CD4-positive, alpha-beta T cell treated with Interferon gamma for 1 hour (primary cell): ENCODE measurements at regions not wholly inside any gene's neighbourhood (a gene's known extent, or its start where the extent isn't known, plus 50 kb on each side); places are given as distances from the start of the nearest gene placed in this dataset.

Experiments
- DNase-seq: peaks from one replicate; pipeline ENCODE4 v3.0.0-alpha.2; 2020

- DNase-seq: no peak
Observed at GRCh38 chr15:98025237-98025636, 64.7 kb downstream of the ARRDC4 start.

GRCh38 chr15:98034731-98035130, 74.2 kb downstream of the ARRDC4 start:
- no peak for DNase-seq

DNA sequence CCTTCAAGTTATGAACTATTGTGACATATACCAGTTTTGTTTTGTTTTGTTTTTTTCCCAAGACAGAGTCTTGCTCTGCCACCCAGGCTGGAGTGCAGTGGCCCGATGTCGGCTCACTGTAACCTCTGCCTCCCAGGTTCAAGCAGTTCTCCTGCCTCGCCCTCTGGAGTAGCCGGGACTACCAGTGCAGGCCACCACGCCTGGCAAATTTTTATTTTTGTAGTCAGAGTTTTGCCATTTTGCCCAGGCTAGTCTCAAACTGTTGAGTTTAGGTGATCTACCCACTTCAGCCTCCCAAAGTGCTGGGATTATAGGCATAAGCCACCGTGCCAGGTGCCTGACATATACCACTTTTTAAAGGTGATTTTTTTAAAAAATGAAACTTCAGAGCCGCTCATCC, 74.6 kb downstream of the ARRDC4 start:
- DNase-seq: no peak

DNA sequence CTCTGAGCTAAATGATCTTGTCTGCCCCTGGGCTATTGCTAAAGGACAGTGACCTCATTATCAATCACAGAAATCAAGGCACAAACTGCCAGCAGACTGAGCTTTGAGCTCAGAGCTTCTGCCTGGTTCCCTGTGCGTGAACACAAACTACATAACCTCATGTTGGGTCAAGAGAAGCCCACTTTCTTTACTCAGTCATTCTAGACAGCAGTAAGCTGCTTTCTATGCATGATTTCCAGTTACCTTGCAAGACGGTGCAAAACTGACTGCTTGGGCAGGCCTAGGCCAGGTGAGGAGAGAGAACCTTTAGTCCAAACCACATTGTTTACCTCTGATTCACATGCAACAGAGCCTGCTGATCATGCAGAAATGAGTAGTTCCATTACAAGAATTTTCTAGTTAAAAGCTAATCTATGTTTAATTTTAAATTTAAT, 75.1 kb downstream of the ARRDC4 start:
- no peak for DNase-seq

- DNase-seq: no peak
Observed at GRCh38 chr15:98039596-98039995, 79.1 kb downstream of the ARRDC4 start.

- no peak for DNase-seq
Observed at GRCh38 chr15:98040146-98040545, 79.6 kb downstream of the ARRDC4 start.

GRCh38 chr15:98043160-98044014, 82.9 kb downstream of the ARRDC4 start:
- no peak for DNase-seq

- no peak for DNase-seq
Observed at GRCh38 chr15:98051734-98052133, 91.2 kb downstream of the ARRDC4 start.

- no peak for DNase-seq
Observed at GRCh38 chr15:98057453-98057852, 97.0 kb downstream of the ARRDC4 start.

- no peak for DNase-seq
Observed at GRCh38 chr15:98062869-98063268, 102.4 kb downstream of the ARRDC4 start.

DNA sequence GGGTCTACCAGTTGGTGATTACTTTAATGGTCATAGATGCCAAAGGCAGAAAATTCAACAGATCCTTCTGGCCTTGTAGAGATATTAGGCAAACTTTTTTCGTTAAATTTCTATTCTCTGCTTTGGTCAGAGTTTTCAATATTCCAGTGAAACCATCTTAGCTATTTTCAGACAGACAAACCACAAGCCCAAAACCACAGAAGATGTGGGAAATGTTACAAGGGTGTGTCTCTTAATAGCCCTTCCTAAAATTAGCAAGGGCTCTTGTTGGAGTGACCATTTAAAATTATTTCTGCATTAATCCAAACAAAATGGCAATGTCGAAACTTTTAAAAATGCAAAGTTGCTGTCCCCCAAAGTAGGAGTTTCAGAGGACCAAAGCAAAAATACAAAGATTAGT, 102.8 kb downstream of the ARRDC4 start:
- DNase-seq: no peak

DNA sequence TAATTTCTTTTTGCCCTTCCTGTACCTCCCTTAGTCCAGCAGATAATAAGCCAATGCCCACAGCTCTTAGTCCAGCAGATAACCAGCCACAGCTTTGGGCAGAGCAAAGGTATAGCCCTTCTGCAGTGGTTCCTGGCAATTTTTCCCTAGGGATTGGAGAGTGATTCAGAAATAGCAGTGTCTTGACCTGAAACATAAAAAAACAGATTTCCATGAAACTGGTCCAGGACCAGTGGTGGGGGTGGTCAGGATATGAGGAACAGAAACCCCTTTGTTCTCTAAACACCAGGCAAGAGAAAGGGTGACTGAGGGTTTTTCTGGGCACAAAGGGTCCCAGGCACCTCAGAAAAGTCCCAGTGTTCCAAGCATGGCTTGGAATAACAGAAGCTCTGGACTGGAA, 103.4 kb downstream of the ARRDC4 start:
- no peak for DNase-seq

- no peak for DNase-seq
Observed at GRCh38 chr15:98067339-98067738, 106.8 kb downstream of the ARRDC4 start.

- DNase-seq: no peak
Observed at GRCh38 chr15:98069256-98069655, 108.8 kb downstream of the ARRDC4 start.

DNA sequence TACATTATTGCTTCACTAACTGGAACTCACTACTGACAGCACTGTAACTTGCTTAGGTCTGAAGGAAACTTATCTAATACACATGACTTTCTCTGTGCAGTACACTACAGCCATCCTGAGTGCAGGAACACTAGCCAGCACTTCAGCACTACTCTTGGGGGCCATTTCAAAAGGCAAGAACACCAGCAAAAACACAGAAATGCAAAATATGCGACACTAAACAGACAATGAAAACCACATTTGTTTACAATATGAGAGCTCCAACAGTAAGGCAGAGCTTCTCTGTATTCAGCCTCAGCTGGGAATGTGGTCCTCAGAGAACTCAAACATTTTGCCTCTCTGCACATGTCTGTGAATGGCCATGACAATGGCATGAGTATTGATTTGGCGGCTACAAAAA, 109.6 kb downstream of the ARRDC4 start:
- no peak for DNase-seq

DNA sequence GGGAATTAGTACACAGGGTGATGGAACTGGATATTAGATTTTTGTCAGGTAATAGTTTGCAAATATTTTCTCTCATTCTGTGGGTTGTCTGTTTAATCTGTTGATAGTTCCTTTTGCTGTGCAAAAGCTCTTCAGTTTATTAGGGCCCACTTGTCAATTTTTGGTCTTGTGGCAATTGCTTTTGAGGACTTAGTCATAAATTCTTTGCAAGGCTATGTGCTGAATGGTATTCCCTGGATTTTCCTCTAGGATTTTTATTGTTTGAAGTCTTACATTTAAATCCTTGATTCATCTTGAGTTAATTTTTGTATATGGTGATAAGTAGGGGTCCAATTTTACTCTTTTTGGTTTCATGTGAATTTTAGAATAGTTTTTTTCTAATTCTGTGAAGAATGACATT, 111.3 kb downstream of the ARRDC4 start:
- no peak for DNase-seq

GRCh38 chr15:98075441-98075840, 114.9 kb downstream of the ARRDC4 start:
- no peak for DNase-seq

DNA sequence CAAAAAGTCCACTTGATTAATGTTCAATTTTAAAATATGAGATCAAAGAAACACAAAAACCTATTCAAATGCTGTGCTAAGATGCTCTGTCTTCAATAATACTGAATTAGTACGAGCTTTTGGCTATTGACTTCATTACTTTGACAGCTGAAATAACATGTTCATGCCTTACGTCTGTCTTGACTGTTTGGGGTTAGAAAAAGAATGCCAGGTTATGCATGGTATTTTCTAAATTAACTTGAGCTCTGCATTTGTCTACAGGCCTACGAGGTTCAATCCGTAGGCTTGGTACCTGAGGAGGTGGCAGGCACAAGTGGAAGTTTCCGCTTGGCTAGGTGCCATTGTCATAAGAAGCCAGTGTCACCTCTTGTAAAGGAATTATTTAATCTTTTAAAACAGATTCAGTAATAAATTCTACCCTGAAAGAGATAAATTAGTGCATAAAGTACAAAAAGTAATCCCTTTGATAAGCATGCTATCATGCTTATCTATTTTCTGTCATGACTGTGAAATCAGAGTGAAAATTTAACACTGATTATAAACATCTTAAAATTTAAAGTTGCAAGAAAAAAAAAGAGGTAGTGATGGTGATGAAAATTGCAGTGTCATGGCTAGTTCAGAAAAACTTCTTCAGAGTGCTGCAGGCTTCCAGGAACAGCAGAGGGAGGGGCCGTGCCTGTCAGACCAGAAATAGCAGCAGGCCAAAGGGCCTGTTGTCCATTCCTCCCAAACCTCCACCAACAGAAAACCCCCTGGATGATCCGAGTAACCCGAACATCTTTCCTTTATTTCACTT, 115.7 kb downstream of the ARRDC4 start:
- DNase-seq: peak; percentile 48

GRCh38 chr15:98077186-98077585, 116.7 kb downstream of the ARRDC4 start:
- DNase-seq: no peak

- DNase-seq: no peak
Observed at GRCh38 chr15:98080791-98081190, 120.3 kb downstream of the ARRDC4 start.

DNA sequence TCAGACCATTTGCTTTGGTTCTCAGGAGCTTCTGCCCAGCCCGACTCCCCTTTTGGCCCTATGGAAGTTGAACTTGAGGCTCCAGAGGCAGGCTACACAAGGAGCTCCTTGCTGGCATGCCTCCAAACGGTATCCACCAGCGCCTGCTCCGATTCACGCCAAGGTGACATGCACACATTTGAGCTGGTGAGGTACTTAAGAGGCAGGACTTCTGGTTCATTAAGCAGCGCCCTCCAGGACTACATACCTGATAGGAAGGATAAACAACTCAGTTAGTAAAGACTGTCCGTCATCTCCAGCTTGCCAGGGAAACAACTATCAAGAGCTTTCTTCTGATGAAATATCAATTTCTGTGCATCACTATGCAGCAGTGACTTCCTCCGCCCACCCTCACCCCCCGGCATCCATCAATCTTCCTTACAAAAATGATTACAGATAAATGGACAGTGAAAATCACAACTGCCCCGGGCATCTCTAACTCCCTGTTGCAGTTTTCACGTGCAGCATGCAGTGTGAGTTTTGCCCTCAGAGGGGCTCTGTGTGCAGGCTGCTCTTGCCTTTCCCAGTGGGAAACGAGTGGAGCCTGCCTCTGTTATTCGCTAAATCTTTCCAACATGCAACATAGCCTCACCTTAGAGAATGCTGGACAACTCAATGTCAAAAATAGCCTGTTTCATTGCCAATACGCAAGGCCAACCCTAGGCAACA, 122.9 kb downstream of the ARRDC4 start:
- DNase-seq: no peak

DNA sequence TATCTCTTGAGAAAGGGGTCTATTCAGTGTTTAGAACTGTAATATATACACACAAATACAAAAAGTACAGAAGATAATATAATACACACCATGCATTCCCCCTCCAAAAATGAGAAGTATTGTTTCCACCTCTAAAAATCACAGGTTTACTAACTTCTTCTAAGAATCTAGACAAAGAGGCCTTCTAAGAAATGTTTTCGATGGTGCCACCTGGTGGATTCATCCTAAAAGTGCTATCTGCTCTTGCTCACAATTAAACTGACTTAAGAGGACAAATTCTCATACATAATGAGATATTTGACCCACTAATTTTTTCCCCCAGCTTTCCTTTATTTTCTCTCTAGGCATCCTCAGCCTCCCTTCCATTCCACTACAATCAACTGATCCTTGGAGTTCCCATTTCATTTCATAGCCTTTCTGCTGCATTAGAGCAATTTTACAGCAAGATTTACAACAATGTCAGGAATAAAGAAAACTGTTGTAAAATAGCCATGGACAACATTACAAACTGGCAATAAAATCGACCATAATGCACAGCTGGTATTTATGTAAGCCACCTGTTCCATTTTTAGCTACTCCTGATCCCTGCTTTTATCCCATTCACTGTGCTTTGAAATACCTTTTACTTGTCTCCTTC, 124.6 kb downstream of the ARRDC4 start:
- DNase-seq: no peak
